ENCODE measurements at regions not wholly inside any gene's neighbourhood (a gene's known extent, or its start where the extent isn't known, plus 50 kb on each side); places are given as distances from the start of the nearest gene placed in this dataset.

- ATAC-seq (ENCODE audit: poor library complexity) (no peak), DNase-seq (no peak)
- Histone ChIP-seq H3K9me3 (ENCODE audit: control insufficient read depth in 1 of 2, insufficient read depth in 1 of 2, low read length in 2 of 2) (peaks cover 0 to 12% of the 10 kb centered on the region in 2 experiments), H3K36me3 (ENCODE audit: insufficient read depth, low read length) (no peaks in the 10 kb centered on the region), H3K4me1 (ENCODE audit: insufficient read depth, low read length) (no peaks in the 10 kb centered on the region), H3K4me3 (ENCODE audit: low read length) (no peak overlapping the region), H3K27me3 (ENCODE audit: control insufficient read depth in 1 of 2, insufficient read depth in 2 of 2, low read length in 2 of 2) (no peaks in the 10 kb centered on the region), H3K27ac (ENCODE audit: low read depth in 1 of 2, low read length in 2 of 2) (no peak overlapping the region)
- peaks cover 6% of the 10 kb centered on the region for H3K9me3 Mint-ChIP-seq
- ChIA-PET CTCF (no interaction called here), POLR2A (no interaction called here)
- H3K36me3 Mint-ChIP-seq (ENCODE audit: low read depth) = no peaks in the 10 kb centered on the region
- no peak for TF ChIP-seq CTCF (IDR thresholded peaks at IDR 0.05)
- H3K27me3 Mint-ChIP-seq = no peaks in the 10 kb centered on the region
- no peak overlapping the region for H3K27ac Mint-ChIP-seq
- no peak overlapping the region for H3K4me3 Mint-ChIP-seq
- no peaks in the 10 kb centered on the region for H3K4me1 Mint-ChIP-seq (ENCODE audit: low read depth)
- intact Hi-C loops (cut with DNase I, micrococcal nuclease) = no loop called here
Observed at GRCh38 chr2:83744855-83745254, 714.2 kb downstream of the SUCLG1 start.

- Histone ChIP-seq H3K4me3 (ENCODE audit: low read length) (no peak overlapping the region), H3K4me1 (ENCODE audit: insufficient read depth, low read length) (no peaks in the 10 kb centered on the region), H3K9me3 (ENCODE audit: control insufficient read depth in 1 of 2, insufficient read depth in 1 of 2, low read length in 2 of 2) (peaks cover 0 to 12% of the 10 kb centered on the region in 2 experiments), H3K27ac (ENCODE audit: low read depth in 1 of 2, low read length in 2 of 2) (no peak overlapping the region), H3K36me3 (ENCODE audit: insufficient read depth, low read length) (no peaks in the 10 kb centered on the region), H3K27me3 (ENCODE audit: control insufficient read depth in 1 of 2, insufficient read depth in 2 of 2, low read length in 2 of 2) (no peaks in the 10 kb centered on the region)
- Mint-ChIP-seq H3K4me1 (ENCODE audit: low read depth) (no peaks in the 10 kb centered on the region), H3K27ac (no peak overlapping the region), H3K27me3 (no peaks in the 10 kb centered on the region), H3K4me3 (no peak overlapping the region), H3K36me3 (ENCODE audit: low read depth) (no peaks in the 10 kb centered on the region), H3K9me3 (peaks cover 3% of the 10 kb centered on the region)
- CTCF ChIA-PET = no interaction called here
- ATAC-seq (ENCODE audit: poor library complexity) (no peak), DNase-seq (no peak)
- intact Hi-C loops (cut with DNase I, micrococcal nuclease) = no loop called here
- POLR2A ChIA-PET = no interaction called here
- no peak for TF ChIP-seq CTCF (IDR thresholded peaks at IDR 0.05)
Observed at GRCh38 chr2:83742117-83742782, 716.8 kb downstream of the SUCLG1 start.

GRCh38 chr2:83730223-83730622, 728.9 kb downstream of the SUCLG1 start:
- Histone ChIP-seq H3K27me3 (ENCODE audit: control insufficient read depth in 1 of 2, insufficient read depth in 2 of 2, low read length in 2 of 2) (no peaks in the 10 kb centered on the region), H3K36me3 (ENCODE audit: insufficient read depth, low read length) (no peaks in the 10 kb centered on the region), H3K27ac (ENCODE audit: low read depth in 1 of 2, low read length in 2 of 2) (no peak overlapping the region), H3K4me1 (ENCODE audit: insufficient read depth, low read length) (no peaks in the 10 kb centered on the region), H3K9me3 (ENCODE audit: control insufficient read depth in 1 of 2, insufficient read depth in 1 of 2, low read length in 2 of 2) (no peaks in the 10 kb centered on the region), H3K4me3 (ENCODE audit: low read length) (no peak overlapping the region)
- Mint-ChIP-seq H3K4me3 (no peak overlapping the region), H3K27me3 (no peaks in the 10 kb centered on the region), H3K27ac (no peak overlapping the region), H3K9me3 (peaks cover 3% of the 10 kb centered on the region), H3K4me1 (ENCODE audit: low read depth) (no peaks in the 10 kb centered on the region), H3K36me3 (ENCODE audit: low read depth) (no peaks in the 10 kb centered on the region)
- POLR2A ChIA-PET = no interaction called here
- CTCF ChIA-PET = interaction anchor here (1.4 kb wide), 1 partner anchor 8 kb away, joined by 3 read pairs; no protein-coding TSS in a partner anchor
- ATAC-seq (ENCODE audit: poor library complexity) (no peak), DNase-seq (no peak)
- TF ChIP-seq CTCF (IDR thresholded peaks at IDR 0.05) = no peak
- intact Hi-C loops (cut with DNase I, micrococcal nuclease) = no loop called here
